ENCODE measurements at regions not wholly inside any gene's neighbourhood (a gene's known extent, or its start where the extent isn't known, plus 50 kb on each side); places are given as distances from the start of the nearest gene placed in this dataset.

GRCh38 chr10:108385963-108386362, 1221.5 kb upstream of the SORCS1 start (continued):
- TF ChIP-seq MAX (IDR thresholded peaks at IDR 0.05): no peak
- no peak for TF ChIP-seq SP1 (IDR thresholded peaks at IDR 0.05; ENCODE audit: low read depth)
- no peak for TF ChIP-seq YY1 (IDR thresholded peaks at IDR 0.05; ENCODE audit: extremely low read depth, insufficient replicate concordance, low read depth, low read length)
- no peak for TF ChIP-seq ZNF274 (IDR thresholded peaks at IDR 0.05; ENCODE audit: low read depth, low read length)

GRCh38 chr10:108384378-108384777, 1219.9 kb upstream of the SORCS1 start:
- intact Hi-C loops (cut with micrococcal nuclease): no loop called here
- no peak for ATAC-seq

More at GRCh38 chr10:108384378-108384777, 1219.9 kb upstream of the SORCS1 start:
- H3K27ac ChIP-seq (ENCODE audit: low read depth, low read length): no peak overlapping the region
- no peaks in the 10 kb centered on the region for H3K36me3 ChIP-seq (ENCODE audit: control insufficient read depth in 1 of 2, insufficient read depth in 2 of 2, low read length in 2 of 2)
- H2AFZ ChIP-seq (ENCODE audit: low read depth, low read length, poor library complexity, severe bottlenecking): no peak overlapping the region
- no peaks in the 10 kb centered on the region for H3K27me3 ChIP-seq (ENCODE audit: insufficient read depth, low read length)
- no TSS peak for BruUV-seq (replicated peaks)
- no peak for DNase-seq (ENCODE audit: low read depth, low spot score)
- H3K4me3 ChIP-seq (replicated peaks in 1 of 2; ENCODE audit: low read depth in 1 of 2, low read length in 2 of 2): no peak overlapping the region
- no peaks in the 10 kb centered on the region for H3K9me2 ChIP-seq (ENCODE audit: insufficient read depth)
- RAD21 ChIA-PET (ENCODE audit: low non-redundant PET in 1 of 2, low total read pairs in 2 of 2, uncharacterized antibody in 2 of 2, unreplicated experiment in 2 of 2): no interaction called here
- H3K9me3 ChIP-seq (ENCODE audit: control insufficient read depth in 1 of 2, insufficient read depth in 1 of 2, low read depth in 1 of 2, low read length in 2 of 2): peaks cover 33 to 37% of the 10 kb centered on the region in 2 experiments; a peak in 2 of 4 replicates
- CTCF ChIA-PET: no interaction called here
- H3K4me1 ChIP-seq (ENCODE audit: control insufficient read depth in 1 of 2, insufficient read depth in 2 of 2, low read length in 2 of 2): no peaks in the 10 kb centered on the region
- H3K79me2 ChIP-seq (ENCODE audit: insufficient read depth, low read length): no peaks in the 10 kb centered on the region
- no peak overlapping the region for H3K9ac ChIP-seq (ENCODE audit: low read length)
- no peak overlapping the region for H3K4me2 ChIP-seq (ENCODE audit: low read length)
- no peaks in the 10 kb centered on the region for H4K20me1 ChIP-seq (ENCODE audit: insufficient read depth)
- TF ChIP-seq JUND (IDR thresholded peaks at IDR 0.05) (no peak), ELF1 (IDR thresholded peaks at IDR 0.05; ENCODE audit: borderline replicate concordance, low read depth) (no peak), CBX3 (IDR thresholded peaks at IDR 0.05; ENCODE audit: low read depth) (no peak), MAX (IDR thresholded peaks at IDR 0.05) (no peak), SIN3A (IDR thresholded peaks at IDR 0.05; ENCODE audit: low read depth) (no peak), POLR2A (IDR thresholded peaks at IDR 0.05; ENCODE audit: borderline replicate concordance, extremely low read depth, insufficient read depth, insufficient read length) (no peak), EGR1 (IDR thresholded peaks at IDR 0.05; ENCODE audit: low read depth) (no peak), ZBTB33 (IDR thresholded peaks at IDR 0.05; ENCODE audit: extremely low read depth, insufficient replicate concordance, low read length) (no peak), ZNF274 (IDR thresholded peaks at IDR 0.05; ENCODE audit: low read depth, low read length) (no peak), CEBPB (IDR thresholded peaks at IDR 0.05; ENCODE audit: low read depth) (no peak), CTCF (IDR thresholded peaks at IDR 0.05 in 2 of 3, conservative IDR thresholded peaks at IDR 0.05 in 1 of 3; ENCODE audit: borderline replicate concordance in 1 of 3, insufficient read depth in 1 of 3, low read depth in 2 of 3, low read length in 2 of 3) (no peak), SP1 (IDR thresholded peaks at IDR 0.05; ENCODE audit: low read depth) (no peak), FOSL1 (IDR thresholded peaks at IDR 0.05; ENCODE audit: low read depth) (no peak), POLR2AphosphoS5 (IDR thresholded peaks at IDR 0.05; ENCODE audit: low read depth, low read length) (no peak), RAD21 (IDR thresholded peaks at IDR 0.05; ENCODE audit: low read depth) (no peak)
- POLR2A ChIA-PET: no interaction called here

All from HCT116 (cell line).